Activated T-helper 1 cell treated with anti-CD3 and anti-CD28 coated beads, Interleukin-12 subunit alpha, Interleukin-12 subunit beta, Interleukin-2, Interleukin-4 antibody, amounts not matched to agents 30 ng/mL and 10 ng/mL and 1 ng/mL, durations not matched to agents 14 hours and 24 hours and 36 hours (primary cell): ENCODE measurements at regions not wholly inside any gene's neighbourhood (a gene's known extent, or its start where the extent isn't known, plus 50 kb on each side); places are given as distances from the start of the nearest gene placed in this dataset.

Source experiments
- DNase-seq: peaks from one replicate; pipeline ENCODE4 v3.0.0; 2021; ENCODE audit warnings: low spot score
- H3K27ac Mint-ChIP-seq: one replicate; pipeline ENCODE4 v1.8.0; 2021; ENCODE audit warnings: mild to moderate bottlenecking, mixed read lengths
- H3K27me3 Mint-ChIP-seq: one replicate; pipeline ENCODE4 v1.8.0; 2022; ENCODE audit warnings: mild to moderate bottlenecking, moderate library complexity, mixed read lengths; ENCODE audit not compliant: insufficient read depth
- H3K36me3 Mint-ChIP-seq: one replicate; pipeline ENCODE4 v1.8.0; 2021; ENCODE audit warnings: low read depth, mixed read lengths
- H3K4me1 Mint-ChIP-seq: one replicate; pipeline ENCODE4 v1.8.0; 2021; ENCODE audit warnings: low read depth, mixed read lengths
- H3K4me3 Mint-ChIP-seq: one replicate; pipeline ENCODE4 v1.8.0; 2021; ENCODE audit warnings: mild to moderate bottlenecking, moderate library complexity, mixed read lengths
- H3K9me3 Mint-ChIP-seq: one replicate; pipeline ENCODE4 v1.8.0; 2021; ENCODE audit warnings: mixed read lengths
- intact Hi-C: fragments of 100-400 bp; cut with micrococcal nuclease; formaldehyde crosslinking; loops from one replicate; pipeline ENCODE4 v1.15.1; 2024

DNA sequence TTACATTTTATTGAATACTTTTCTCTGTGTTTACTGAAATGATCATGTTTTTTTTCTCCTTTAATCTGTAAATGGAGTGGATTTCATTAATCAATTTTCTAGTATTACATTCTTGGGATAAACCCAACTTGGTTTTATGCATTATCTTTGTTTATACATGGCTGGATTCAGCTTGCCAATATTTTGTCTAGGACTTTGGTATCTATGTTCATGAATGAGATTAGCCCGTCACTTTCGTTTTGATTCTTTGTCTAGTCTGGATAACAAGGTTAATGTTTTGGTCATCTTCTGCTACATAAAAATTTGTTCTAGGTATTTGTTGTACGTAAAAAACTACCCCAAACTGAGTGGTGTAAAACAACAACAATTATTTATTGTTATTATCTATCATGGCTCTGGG lies 127.9 kb upstream of the PAX6 start:
- DNase-seq = no peak
- intact Hi-C loops = no loop called here
- H3K9me3 Mint-ChIP-seq = no peaks in the 10 kb centered on the region
- H3K4me3 Mint-ChIP-seq = no peak overlapping the region
- no peak overlapping the region for H3K27ac Mint-ChIP-seq
- no peaks in the 10 kb centered on the region for H3K36me3 Mint-ChIP-seq
- H3K4me1 Mint-ChIP-seq = peaks cover 14% of the 10 kb centered on the region
- peaks cover 42% of the 10 kb centered on the region for H3K27me3 Mint-ChIP-seq

DNA sequence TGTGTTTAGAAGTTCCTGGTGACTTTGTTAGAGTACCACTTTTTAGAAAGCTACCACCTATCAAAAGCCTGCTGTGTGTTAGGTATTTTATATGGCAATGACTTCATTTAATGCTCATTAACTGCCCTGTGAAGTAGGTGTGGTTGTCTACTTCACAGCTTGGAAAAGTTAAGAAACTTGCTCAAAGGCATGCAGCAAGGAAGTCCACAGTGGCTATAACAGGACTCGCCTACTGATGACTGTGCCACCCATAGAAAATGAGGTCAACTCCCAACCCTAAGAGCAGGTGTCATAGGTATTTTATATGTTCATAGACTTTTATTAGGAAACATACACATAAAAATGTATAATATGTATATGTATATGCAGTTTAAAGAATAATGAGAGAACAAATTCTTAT lies 125.2 kb upstream of the PAX6 start:
- Mint-ChIP-seq H3K9me3 (no peaks in the 10 kb centered on the region), H3K4me3 (no peak overlapping the region), H3K4me1 (no peaks in the 10 kb centered on the region), H3K36me3 (no peaks in the 10 kb centered on the region), H3K27me3 (peaks cover 44% of the 10 kb centered on the region), H3K27ac (no peak overlapping the region)
- intact Hi-C loops = no loop called here
- no peak for DNase-seq

DNA sequence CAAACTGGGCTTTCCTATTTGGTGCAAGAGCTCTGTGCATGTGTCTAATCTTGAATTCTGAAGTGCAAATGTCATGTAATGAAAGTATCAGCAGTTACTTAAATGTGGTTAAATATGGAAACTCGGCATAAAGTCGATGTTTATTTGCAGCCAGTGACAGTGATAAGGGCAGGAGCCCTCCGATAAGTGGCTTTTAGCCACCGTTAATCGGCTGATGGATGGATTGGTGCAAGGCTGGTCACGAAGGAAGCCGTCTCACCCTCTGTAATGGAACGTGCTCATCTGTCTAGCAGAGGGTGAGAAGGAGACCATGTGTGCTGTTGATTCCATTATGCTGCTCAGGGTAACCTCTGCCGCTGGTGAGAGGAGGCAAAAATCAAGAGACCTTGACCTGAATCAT lies 121.8 kb upstream of the PAX6 start:
- no peak for DNase-seq
- no peaks in the 10 kb centered on the region for H3K9me3 Mint-ChIP-seq
- no peak overlapping the region for H3K4me3 Mint-ChIP-seq
- H3K27ac Mint-ChIP-seq = no peak overlapping the region
- intact Hi-C loops = no loop called here
- no peaks in the 10 kb centered on the region for H3K4me1 Mint-ChIP-seq
- peaks cover 25% of the 10 kb centered on the region for H3K27me3 Mint-ChIP-seq
- H3K36me3 Mint-ChIP-seq = no peaks in the 10 kb centered on the region

GRCh38 chr11:31927982-31928381 lies 116.9 kb upstream of the PAX6 start:
- Mint-ChIP-seq H3K9me3 (no peaks in the 10 kb centered on the region), H3K4me1 (no peaks in the 10 kb centered on the region)

DNA sequence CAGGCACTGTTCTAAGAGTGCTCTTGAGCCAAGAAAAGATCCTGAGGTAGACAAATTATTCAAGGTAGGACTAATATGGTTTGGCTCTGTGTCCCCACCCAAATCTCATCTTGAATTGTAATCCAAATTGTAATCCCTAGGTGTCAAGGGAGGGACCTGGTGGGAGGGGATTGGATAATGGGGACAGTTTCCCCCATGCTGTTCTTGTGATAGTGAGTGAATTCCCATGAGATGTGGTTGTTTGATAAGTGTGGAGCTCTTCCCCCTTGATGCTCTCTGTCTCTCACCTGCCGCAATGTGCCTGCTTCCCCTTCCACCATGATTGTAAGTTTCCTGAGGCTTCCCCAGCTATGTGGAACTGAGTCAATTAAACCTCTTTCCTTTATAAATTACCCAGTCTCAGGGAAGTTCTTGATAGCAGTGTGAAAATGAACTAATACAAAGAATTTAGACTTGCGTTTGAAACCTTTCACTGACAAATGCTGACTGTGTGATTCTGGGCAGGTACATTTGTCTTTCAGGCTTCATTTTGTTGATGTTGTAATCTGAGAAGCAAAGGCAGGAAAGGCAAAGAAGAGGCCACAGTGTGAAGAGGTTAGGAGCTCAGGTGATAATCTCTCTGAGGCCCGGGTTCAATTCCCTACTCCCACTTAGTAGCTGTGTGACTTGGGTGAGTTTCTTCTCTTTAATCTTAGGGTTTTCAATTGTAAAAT lies 115.8 kb upstream of the PAX6 start:
- no peak overlapping the region for H3K4me3 Mint-ChIP-seq
- H3K4me1 Mint-ChIP-seq = no peaks in the 10 kb centered on the region
- H3K27me3 Mint-ChIP-seq = peaks cover 2% of the 10 kb centered on the region
- no peaks in the 10 kb centered on the region for H3K36me3 Mint-ChIP-seq
- no peak overlapping the region for H3K27ac Mint-ChIP-seq
- no peaks in the 10 kb centered on the region for H3K9me3 Mint-ChIP-seq
- DNase-seq = no peak
- intact Hi-C loops = no loop called here

More at GRCh38 chr11:31927982-31928381, 116.9 kb upstream of the PAX6 start:
- no peak overlapping the region for H3K27ac Mint-ChIP-seq
- intact Hi-C loops = no loop called here
- H3K27me3 Mint-ChIP-seq = peaks cover 6% of the 10 kb centered on the region
- no peak for DNase-seq
- H3K36me3 Mint-ChIP-seq = no peaks in the 10 kb centered on the region
- no peak overlapping the region for H3K4me3 Mint-ChIP-seq

- H3K36me3 Mint-ChIP-seq = no peaks in the 10 kb centered on the region
- no peak for DNase-seq
- H3K4me1 Mint-ChIP-seq = no peaks in the 10 kb centered on the region
- no peak overlapping the region for H3K4me3 Mint-ChIP-seq
- no peaks in the 10 kb centered on the region for H3K9me3 Mint-ChIP-seq
- intact Hi-C loops = no loop called here
- H3K27ac Mint-ChIP-seq = no peak overlapping the region
- peaks cover 2% of the 10 kb centered on the region for H3K27me3 Mint-ChIP-seq
Observed at GRCh38 chr11:31926106-31926505, 115.0 kb upstream of the PAX6 start.

GRCh38 chr11:31922450-31922849 lies 111.3 kb upstream of the PAX6 start:
- Mint-ChIP-seq H3K4me1 (no peaks in the 10 kb centered on the region), H3K27me3 (peaks cover 2% of the 10 kb centered on the region), H3K36me3 (no peaks in the 10 kb centered on the region), H3K27ac (no peak overlapping the region), H3K9me3 (no peaks in the 10 kb centered on the region), H3K4me3 (no peak overlapping the region)
- intact Hi-C loops = no loop called here
- DNase-seq = no peak

GRCh38 chr11:31921081-31921480 lies 110.0 kb upstream of the PAX6 start:
- intact Hi-C loops = no loop called here
- Mint-ChIP-seq H3K36me3 (no peaks in the 10 kb centered on the region), H3K27me3 (no peaks in the 10 kb centered on the region), H3K4me3 (no peak overlapping the region), H3K4me1 (no peaks in the 10 kb centered on the region), H3K27ac (no peak overlapping the region), H3K9me3 (no peaks in the 10 kb centered on the region)
- DNase-seq = no peak

DNA sequence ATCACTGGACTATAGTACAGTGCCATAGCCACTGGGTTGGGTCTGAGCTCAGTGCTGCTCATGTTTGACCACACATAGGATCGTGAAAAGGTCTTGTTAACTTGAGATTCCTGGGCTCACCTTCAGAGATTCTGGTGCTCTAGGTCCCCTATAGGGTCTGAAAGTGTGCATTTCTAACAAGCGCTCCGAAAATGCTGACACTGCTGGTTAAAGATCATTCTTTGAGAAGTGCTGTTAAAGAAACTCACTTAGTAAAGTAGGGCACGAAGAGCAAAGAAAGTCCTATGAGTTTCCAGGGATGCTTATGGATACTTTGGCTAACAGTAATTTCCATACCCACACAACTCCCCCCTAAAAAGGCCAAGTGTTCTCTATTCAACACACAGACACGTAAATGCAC lies 108.1 kb upstream of the PAX6 start:
- no peak overlapping the region for H3K4me3 Mint-ChIP-seq

GRCh38 chr11:31915867-31916266 lies 104.7 kb upstream of the PAX6 start:
- no peaks in the 10 kb centered on the region for H3K36me3 Mint-ChIP-seq
- no peaks in the 10 kb centered on the region for H3K4me1 Mint-ChIP-seq
- no peak for DNase-seq
- H3K4me3 Mint-ChIP-seq = no peak overlapping the region
- no peaks in the 10 kb centered on the region for H3K9me3 Mint-ChIP-seq
- intact Hi-C loops = no loop called here
- no peak overlapping the region for H3K27ac Mint-ChIP-seq
- peaks cover 11% of the 10 kb centered on the region for H3K27me3 Mint-ChIP-seq

More for the DNA sequence above, 108.1 kb upstream of the PAX6 start:
- Mint-ChIP-seq H3K27ac (no peak overlapping the region), H3K36me3 (no peaks in the 10 kb centered on the region), H3K4me1 (no peaks in the 10 kb centered on the region), H3K9me3 (no peaks in the 10 kb centered on the region), H3K27me3 (peaks cover 4% of the 10 kb centered on the region)
- intact Hi-C loops = no loop called here
- no peak for DNase-seq

GRCh38 chr11:31913985-31914384 lies 102.9 kb upstream of the PAX6 start:
- Mint-ChIP-seq H3K27ac (no peak overlapping the region), H3K9me3 (no peaks in the 10 kb centered on the region), H3K4me1 (no peaks in the 10 kb centered on the region), H3K36me3 (no peaks in the 10 kb centered on the region), H3K4me3 (no peak overlapping the region), H3K27me3 (peaks cover 14% of the 10 kb centered on the region)
- intact Hi-C loops = no loop called here
- no peak for DNase-seq

- Mint-ChIP-seq H3K36me3 (no peaks in the 10 kb centered on the region), H3K27me3 (peaks cover 14% of the 10 kb centered on the region), H3K27ac (no peak overlapping the region), H3K4me1 (no peaks in the 10 kb centered on the region), H3K9me3 (no peaks in the 10 kb centered on the region), H3K4me3 (no peak overlapping the region)
- intact Hi-C loops = no loop called here
- DNase-seq = no peak
Observed at GRCh38 chr11:31912808-31913207, 101.7 kb upstream of the PAX6 start.

DNA sequence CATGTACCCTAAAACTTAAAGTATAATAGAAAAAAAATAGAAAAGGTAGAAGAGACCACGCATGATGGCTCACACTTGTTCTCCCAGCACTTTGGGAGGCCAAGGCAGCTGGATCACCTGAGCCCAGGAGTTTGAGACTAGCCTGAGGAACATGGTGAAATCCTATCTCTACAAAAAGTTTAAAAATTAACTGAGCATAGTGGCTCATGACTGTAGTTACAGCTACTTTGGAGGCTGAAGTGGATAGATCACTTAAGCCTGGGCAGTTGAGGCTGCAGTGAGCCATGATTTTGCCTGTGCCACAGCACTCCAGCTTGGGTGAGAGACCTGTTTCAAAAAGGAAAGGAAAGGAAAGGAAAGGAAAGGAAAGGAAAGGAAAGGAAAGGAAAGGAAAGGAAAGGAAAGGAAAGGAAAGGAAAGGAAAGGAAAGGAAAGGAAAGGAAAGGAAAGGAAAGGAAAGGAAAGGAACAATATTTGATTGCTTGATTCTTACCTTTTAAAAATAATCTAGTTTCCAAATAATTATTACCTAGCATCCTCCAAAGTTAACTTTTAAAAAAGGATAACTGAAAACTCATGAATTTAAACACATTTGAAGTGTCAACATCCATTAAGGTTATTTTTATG lies 99.9 kb upstream of the PAX6 start:
- Mint-ChIP-seq H3K4me1 (no peaks in the 10 kb centered on the region), H3K4me3 (no peak overlapping the region), H3K36me3 (no peaks in the 10 kb centered on the region), H3K27me3 (peaks cover 14% of the 10 kb centered on the region), H3K9me3 (no peaks in the 10 kb centered on the region), H3K27ac (no peak overlapping the region)
- intact Hi-C loops = no loop called here
- DNase-seq = no peak
